SU-DHL-6 (cell line): ENCODE measurements at regions not wholly inside any gene's neighbourhood (a gene's known extent, or its start where the extent isn't known, plus 50 kb on each side); places are given as distances from the start of the nearest gene placed in this dataset.
"Not testable (repeated sequence)": the region's sequence is repeated elsewhere in the genome, so short reads cannot be mapped to it uniquely, and the experiment has no call there.

Experiments used
- H2AFZ ChIP-seq: fragments of 200-600 bp; sonication (generic); 2 replicates; pipeline ENCODE4 v1.6.1; 2014; ENCODE audit warnings: low read depth, mild to moderate bottlenecking, moderate library complexity, mixed read lengths, antibody characterized with exemption, low read length; ENCODE audit not compliant: severe bottlenecking
- H3F3A ChIP-seq: fragments of 200-600 bp; shearing (Covaris generic); 2 replicates; pipeline ENCODE4 v1.6.0; 2016; ENCODE audit warnings: antibody characterized with exemption, mild to moderate bottlenecking; ENCODE audit not compliant: insufficient read depth
- H3K27ac ChIP-seq: fragments of 200-600 bp; sonication (generic); 2 replicates; pipeline ENCODE4 v1.5.1; 2016; ENCODE audit warnings: low read depth, mild to moderate bottlenecking, low read length, moderate library complexity, mixed read lengths
- H3K27me3 ChIP-seq: fragments of 200-600 bp; sonication (generic), shearing (Covaris generic); 2 replicates; pipeline ENCODE4 v1.6.0; 2014; ENCODE audit warnings: mild to moderate bottlenecking, low read length
- H3K36me3 ChIP-seq: fragments of 200-600 bp; sonication (generic); 2 replicates; pipeline ENCODE4 v1.6.1; 2014; ENCODE audit warnings: mild to moderate bottlenecking, low read length, mixed read lengths
- H3K4me2 ChIP-seq: fragments of 300-600, 200-600 bp; shearing (Covaris generic), sonication (generic); 2 replicates; pipeline ENCODE4 v1.6.0; 2014; ENCODE audit warnings: low read length, low read depth, mild to moderate bottlenecking; ENCODE audit not compliant: poor library complexity, severe bottlenecking
- H3K4me3 ChIP-seq: fragments of 200-600 bp; sonication (generic); 2 replicates; pipeline ENCODE4 v1.5.1; 2014; ENCODE audit warnings: antibody characterized with exemption, low read length, mild to moderate bottlenecking, mixed read lengths; ENCODE audit not compliant: insufficient read depth, poor library complexity, severe bottlenecking
- H3K79me2 ChIP-seq: fragments of 200-600 bp; sonication (generic); 2 replicates; pipeline ENCODE4 v1.6.1; 2014; ENCODE audit warnings: mild to moderate bottlenecking, low read length, moderate library complexity; ENCODE audit not compliant: insufficient read depth
- H3K9ac ChIP-seq: fragments of 200-600 bp; sonication (generic); 2 replicates; pipeline ENCODE4 v1.7.0; 2014; ENCODE audit warnings: mild to moderate bottlenecking, low read length
- H3K9me2 ChIP-seq: fragments of 200-600 bp; sonication (generic); replicated peaks from 2 replicates; pipeline ENCODE4 v1.6.1; 2014; ENCODE audit warnings: low read length; ENCODE audit not compliant: insufficient read depth
- H3K9me3 ChIP-seq: fragments of 200-600 bp; sonication (generic); 2 replicates; pipeline ENCODE4 v1.6.1; 2014; ENCODE audit warnings: low read length, mixed read lengths; ENCODE audit not compliant: insufficient read depth
- H4K20me1 ChIP-seq: fragments of 200-600 bp; sonication (generic); 2 replicates; pipeline ENCODE4 v1.6.1; 2014; ENCODE audit warnings: low read depth, mild to moderate bottlenecking, antibody characterized with exemption, low read length, moderate library complexity, mixed read lengths
- EZH2phosphoT487 ChIP-seq: fragments of 200-600 bp; sonication (generic), shearing (Covaris generic); conservative IDR thresholded peaks from 2 replicates; pipeline ENCODE4 v1.6.1; 2018; ENCODE audit warnings: mild to moderate bottlenecking, antibody characterized with exemption, low read length, moderate library complexity, mixed read lengths
- TF ChIP-seq, protein P1 (sequence below): fragments of 200-600 bp; sonication (generic); IDR thresholded peaks from one replicate; pipeline ENCODE4 v1.5.1; 2017; ENCODE audit warnings: antibody characterized with exemption, mild to moderate bottlenecking, low read length, moderate library complexity; ENCODE audit not compliant: insufficient read depth, poor library complexity, severe bottlenecking

DNA sequence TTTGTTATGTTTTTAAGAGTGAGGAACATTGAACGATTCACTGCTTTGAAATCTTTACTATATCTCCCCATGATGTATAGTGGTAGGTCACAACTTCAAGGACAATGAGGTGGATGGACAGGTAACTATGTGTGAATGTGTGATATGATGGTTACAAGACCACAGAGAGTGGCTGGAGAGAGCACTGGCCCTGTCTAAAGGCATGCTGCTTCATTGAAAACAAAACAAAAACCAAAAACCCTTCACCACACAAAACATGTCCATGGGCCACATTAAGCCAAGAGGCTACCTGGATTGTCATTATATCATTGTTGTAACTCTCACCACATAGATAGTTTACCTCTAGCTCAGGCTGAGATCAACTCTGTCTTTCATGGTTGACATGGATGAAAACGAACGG, 180.6 kb upstream of the TENT5A start:
- H3K79me2 ChIP-seq, result no peaks in the 10 kb centered on the region
- H3F3A ChIP-seq, result no peaks in the 10 kb centered on the region

GRCh38 chr6:81932448-81932847, 180.0 kb upstream of the TENT5A start:
- H3K4me2 ChIP-seq, H3K27ac ChIP-seq, H3F3A ChIP-seq, H2AFZ ChIP-seq, H3K9me3 ChIP-seq, H3K9ac ChIP-seq, H3K4me3 ChIP-seq, H4K20me1 ChIP-seq, H3K36me3 ChIP-seq, H3K79me2 ChIP-seq, H3K27me3 ChIP-seq, H3K9me2 ChIP-seq: not testable (repeated sequence)

More for the DNA sequence above, 180.6 kb upstream of the TENT5A start:
- Histone ChIP-seq H3K9me3 (no peaks in the 10 kb centered on the region), H3K9ac (no peak overlapping the region), H3K27ac (no peak overlapping the region), H4K20me1 (no peaks in the 10 kb centered on the region), H3K9me2 (no peaks in the 10 kb centered on the region; the same call in 1 of the 2 replicates), H3K4me3 (no peak overlapping the region), H2AFZ (no peak overlapping the region), H3K4me2 (no peak overlapping the region), H3K27me3 (no peaks in the 10 kb centered on the region), H3K36me3 (no peaks in the 10 kb centered on the region)
- TF ChIP-seq, protein P1, sequence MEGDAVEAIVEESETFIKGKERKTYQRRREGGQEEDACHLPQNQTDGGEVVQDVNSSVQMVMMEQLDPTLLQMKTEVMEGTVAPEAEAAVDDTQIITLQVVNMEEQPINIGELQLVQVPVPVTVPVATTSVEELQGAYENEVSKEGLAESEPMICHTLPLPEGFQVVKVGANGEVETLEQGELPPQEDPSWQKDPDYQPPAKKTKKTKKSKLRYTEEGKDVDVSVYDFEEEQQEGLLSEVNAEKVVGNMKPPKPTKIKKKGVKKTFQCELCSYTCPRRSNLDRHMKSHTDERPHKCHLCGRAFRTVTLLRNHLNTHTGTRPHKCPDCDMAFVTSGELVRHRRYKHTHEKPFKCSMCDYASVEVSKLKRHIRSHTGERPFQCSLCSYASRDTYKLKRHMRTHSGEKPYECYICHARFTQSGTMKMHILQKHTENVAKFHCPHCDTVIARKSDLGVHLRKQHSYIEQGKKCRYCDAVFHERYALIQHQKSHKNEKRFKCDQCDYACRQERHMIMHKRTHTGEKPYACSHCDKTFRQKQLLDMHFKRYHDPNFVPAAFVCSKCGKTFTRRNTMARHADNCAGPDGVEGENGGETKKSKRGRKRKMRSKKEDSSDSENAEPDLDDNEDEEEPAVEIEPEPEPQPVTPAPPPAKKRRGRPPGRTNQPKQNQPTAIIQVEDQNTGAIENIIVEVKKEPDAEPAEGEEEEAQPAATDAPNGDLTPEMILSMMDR, result no peak
- TF ChIP-seq EZH2phosphoT487, result no peak

DNA sequence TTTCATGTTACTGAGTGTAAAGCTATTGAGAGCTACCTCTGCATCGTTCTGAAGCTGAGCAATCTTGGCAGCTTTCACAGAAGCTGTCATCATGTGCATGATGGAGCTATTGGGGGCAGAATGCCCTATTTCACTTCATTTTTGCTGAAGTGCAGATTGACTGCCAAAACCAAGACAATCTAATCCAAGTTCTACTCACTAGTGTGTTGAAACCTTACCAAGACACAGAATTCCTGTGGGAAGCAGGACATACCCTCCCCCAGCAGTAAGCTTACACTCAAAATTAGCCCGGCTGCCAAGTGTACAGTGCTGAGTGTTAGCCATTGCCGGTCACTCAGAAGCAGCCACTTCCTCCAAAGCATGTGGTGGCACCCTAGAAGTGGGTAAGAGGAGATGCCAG, 177.3 kb upstream of the TENT5A start:
- TF ChIP-seq EZH2phosphoT487, result no peak
- TF ChIP-seq, protein P1, result no peak
- Histone ChIP-seq H3K79me2 (no peaks in the 10 kb centered on the region), H3K27ac (no peak overlapping the region), H2AFZ (no peak overlapping the region), H3K9ac (no peak overlapping the region), H3K9me3 (no peaks in the 10 kb centered on the region), H4K20me1 (no peaks in the 10 kb centered on the region), H3K4me3 (no peak overlapping the region), H3K36me3 (no peaks in the 10 kb centered on the region), H3F3A (no peaks in the 10 kb centered on the region), H3K4me2 (no peak overlapping the region), H3K27me3 (no peaks in the 10 kb centered on the region), H3K9me2 (no peaks in the 10 kb centered on the region; the same call in 1 of the 2 replicates)

DNA sequence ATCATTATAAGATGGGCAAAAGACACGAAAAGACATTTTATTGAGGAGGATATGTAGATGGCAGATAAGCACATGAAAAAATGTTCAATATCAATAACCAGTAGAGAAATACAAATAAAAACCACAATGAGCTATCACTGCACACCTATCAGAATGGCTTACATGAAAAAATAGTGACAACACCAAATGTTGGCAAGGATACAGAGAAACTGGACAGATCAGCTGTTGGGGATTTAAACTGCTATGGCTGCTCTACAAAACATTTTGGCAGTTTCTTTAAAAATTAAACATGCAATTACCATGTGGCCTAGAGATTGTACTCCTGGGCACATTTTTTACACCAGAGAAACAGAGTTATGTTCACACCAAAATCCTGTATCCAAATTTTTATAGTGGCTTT, 172.7 kb upstream of the TENT5A start:
- Histone ChIP-seq H2AFZ (no peak overlapping the region), H3K4me2 (no peak overlapping the region), H3K9me3 (no peaks in the 10 kb centered on the region), H3F3A (no peaks in the 10 kb centered on the region), H3K4me3 (no peak overlapping the region), H3K79me2 (no peaks in the 10 kb centered on the region), H3K9me2 (no peaks in the 10 kb centered on the region; the same call in 1 of the 2 replicates), H3K9ac (no peak overlapping the region), H3K36me3 (no peaks in the 10 kb centered on the region), H4K20me1 (no peaks in the 10 kb centered on the region), H3K27ac (no peak overlapping the region), H3K27me3 (no peaks in the 10 kb centered on the region)
- TF ChIP-seq, protein P1, result no peak
- TF ChIP-seq EZH2phosphoT487, result no peak
